CD8-positive, alpha-beta memory T cell (primary cell): ENCODE measurements at regions not wholly inside any gene's neighbourhood (a gene's known extent, or its start where the extent isn't known, plus 50 kb on each side); places are given as distances from the start of the nearest gene placed in this dataset.
"Not testable (repeated sequence)": the region's sequence is repeated elsewhere in the genome, so short reads cannot be mapped to it uniquely, and the experiment has no call there.

Experiments
- CTCF ChIA-PET: fragments of 350-600 bp; sonication (Branson Sonifier 250); formaldehyde crosslinking; loops from one replicate; lab custom pipeline; 2021; ENCODE audit warnings: antibody characterized with exemption; lab: Charles Lee
- POLR2A ChIA-PET: fragments of 350-600 bp; sonication (Branson Sonifier 250); formaldehyde crosslinking; loops from one replicate; lab custom pipeline; 2021; ENCODE audit warnings: antibody characterized with exemption; lab: Charles Lee
- DNase-seq, 5 donors: peaks; one replicate each; pipeline versions ENCODE4 v3.0.0 to v3.0.0-alpha.2; 2020 to 2022; ENCODE audit warnings: mixed read lengths in 1 of 5
- H3K27ac ChIP-seq: one replicate; pipeline ENCODE4 v1.7.0; 2013; ENCODE audit warnings: low read depth, mild to moderate bottlenecking, low read length, moderate library complexity
- H3K27me3 ChIP-seq: 2 replicates; pipeline ENCODE4 v1.7.0; 2013; ENCODE audit warnings: low read length, mild to moderate bottlenecking; ENCODE audit not compliant: insufficient read depth, poor library complexity, severe bottlenecking
- H3K36me3 ChIP-seq: 2 replicates; pipeline ENCODE4 v1.7.0; 2013; ENCODE audit warnings: mild to moderate bottlenecking, low read length, moderate library complexity; ENCODE audit not compliant: insufficient read depth
- H3K4me1 ChIP-seq: 2 replicates; pipeline ENCODE4 v1.7.0; 2013; ENCODE audit warnings: mild to moderate bottlenecking, low read length, moderate library complexity; ENCODE audit not compliant: insufficient read depth
- H3K4me3 ChIP-seq: 2 replicates; pipeline ENCODE4 v1.7.0; 2013; ENCODE audit warnings: mild to moderate bottlenecking, low read length
- H3K9me3 ChIP-seq: 2 replicates; pipeline ENCODE4 v1.7.0; 2013; ENCODE audit warnings: mild to moderate bottlenecking, low read length
- H3K27ac Mint-ChIP-seq, 8 donors: one replicate each; pipeline ENCODE4 v1.8.0; 2020 to 2021; ENCODE audit warnings: mixed read lengths in 8 of 8, mild to moderate bottlenecking in 6 of 8, inconsistent platforms in 3 of 8, moderate library complexity in 3 of 8
- H3K27me3 Mint-ChIP-seq, 2 donors: one replicate each; pipeline ENCODE4 v1.8.0; 2020 to 2021; ENCODE audit warnings: mixed read lengths in 2 of 2, mild to moderate bottlenecking in 1 of 2, moderate library complexity in 1 of 2
- H3K36me3 Mint-ChIP-seq, 3 donors: one replicate each; pipeline ENCODE4 v1.8.0; 2020 to 2021; ENCODE audit warnings: mixed read lengths in 3 of 3, inconsistent platforms in 1 of 3, mild to moderate bottlenecking in 1 of 3
- H3K4me1 Mint-ChIP-seq, 3 donors: one replicate each; pipeline ENCODE4 v1.8.0; 2020 to 2021; ENCODE audit warnings: mixed read lengths in 3 of 3, inconsistent platforms in 1 of 3, mild to moderate bottlenecking in 1 of 3
- H3K4me3 Mint-ChIP-seq, 7 donors: one replicate each; pipeline ENCODE4 v1.8.0; 2020 to 2021; ENCODE audit warnings: mixed read lengths in 7 of 7, mild to moderate bottlenecking in 6 of 7, moderate library complexity in 4 of 7, inconsistent platforms in 2 of 7
- H3K9me3 Mint-ChIP-seq, 5 donors: one replicate each; pipeline ENCODE4 v1.8.0; 2020 to 2022; ENCODE audit warnings: mixed read lengths in 5 of 5, mild to moderate bottlenecking in 3 of 5, moderate library complexity in 2 of 5, inconsistent platforms in 1 of 5

- no peak for DNase-seq
- POLR2A ChIA-PET, result no interaction called here
- Histone ChIP-seq H3K9me3 (no peaks in the 10 kb centered on the region), H3K36me3 (no peaks in the 10 kb centered on the region), H3K4me3 (no peak overlapping the region), H3K27ac (no peak overlapping the region), H3K27me3 (no peaks in the 10 kb centered on the region), H3K4me1 (no peaks in the 10 kb centered on the region)
- no peaks in the 10 kb centered on the region for H3K4me1 Mint-ChIP-seq
- H3K36me3 Mint-ChIP-seq, result no peaks in the 10 kb centered on the region
- H3K4me3 Mint-ChIP-seq, result no peak overlapping the region
- peaks cover 8 to 24% of the 10 kb centered on the region in 2 donors for H3K27me3 Mint-ChIP-seq
- H3K27ac Mint-ChIP-seq, result no peak overlapping the region
- CTCF ChIA-PET, result no interaction called here
- H3K9me3 Mint-ChIP-seq, result no peaks in the 10 kb centered on the region
These were observed 130.8 kb upstream of the HEY2 start for GRCh38 chr6:125618629-125619028.

GRCh38 chr6:125623085-125623484 is 126.3 kb upstream of the HEY2 start:
- POLR2A ChIA-PET, result no interaction called here
- CTCF ChIA-PET, result interaction anchor here (1.5 kb wide), 1 partner anchor 10 kb away, joined by 4 read pairs; no protein-coding TSS in a partner anchor
- H3K4me3 Mint-ChIP-seq, result no peak overlapping the region
- Histone ChIP-seq H3K9me3 (no peaks in the 10 kb centered on the region), H3K36me3 (no peaks in the 10 kb centered on the region), H3K27me3 (no peaks in the 10 kb centered on the region), H3K4me3 (no peak overlapping the region), H3K27ac (no peak overlapping the region), H3K4me1 (no peaks in the 10 kb centered on the region)
- H3K27me3 Mint-ChIP-seq, result peaks cover 6% of the 10 kb centered on the region in 2 donors
- H3K4me1 Mint-ChIP-seq, result no peaks in the 10 kb centered on the region
- no peak overlapping the region for H3K27ac Mint-ChIP-seq
- no peaks in the 10 kb centered on the region for H3K36me3 Mint-ChIP-seq
- DNase-seq, result no peak
- H3K9me3 Mint-ChIP-seq, result peaks cover 0 to 2% (median 0%) of the 10 kb centered on the region in 5 donors

DNA sequence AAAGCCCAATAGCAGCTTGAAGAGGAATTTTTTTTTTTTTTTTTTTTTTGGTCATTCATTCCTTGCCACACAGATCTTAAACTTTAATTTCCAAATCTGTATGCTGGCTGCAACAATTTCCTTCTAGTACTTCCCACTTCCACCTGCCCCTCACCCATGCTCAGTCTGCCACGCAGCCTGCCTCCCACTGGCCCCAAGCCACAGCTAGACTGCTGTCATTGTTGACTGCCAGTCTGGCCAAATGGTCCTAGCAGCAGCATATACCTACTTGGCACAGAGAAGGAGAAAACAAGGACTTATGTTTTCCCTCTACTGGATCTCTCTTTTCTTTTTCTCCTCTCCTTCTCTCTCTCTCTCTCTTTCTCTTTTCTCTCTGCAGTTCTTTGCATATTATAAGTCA is 118.3 kb upstream of the HEY2 start:
- H3K4me3 Mint-ChIP-seq, result no peak overlapping the region
- CTCF ChIA-PET, result interaction anchor here (1.1 kb wide), 1 partner anchor 8 kb away, joined by 3 read pairs; no protein-coding TSS in a partner anchor

GRCh38 chr6:125636011-125636410 is 113.4 kb upstream of the HEY2 start:
- H3K9me3 Mint-ChIP-seq, H3K27ac Mint-ChIP-seq, H3K4me3 Mint-ChIP-seq, CTCF ChIA-PET, H3K27me3 ChIP-seq, H3K4me1 ChIP-seq, H3K36me3 ChIP-seq, H3K9me3 ChIP-seq, H3K27me3 Mint-ChIP-seq, POLR2A ChIA-PET, H3K4me1 Mint-ChIP-seq, H3K36me3 Mint-ChIP-seq, H3K4me3 ChIP-seq, DNase-seq, H3K27ac ChIP-seq: not testable (repeated sequence)

More for the DNA sequence above, 118.3 kb upstream of the HEY2 start:
- no peak for DNase-seq
- Mint-ChIP-seq H3K9me3 (no peaks in the 10 kb centered on the region), H3K36me3 (no peaks in the 10 kb centered on the region), H3K4me1 (no peaks in the 10 kb centered on the region), H3K27me3 (peaks cover 0 to 7% of the 10 kb centered on the region in 2 donors), H3K27ac (peak overlapping the region in 1 of 8 donors; percentile 25)
- no peaks in the 10 kb centered on the region for H3K36me3 ChIP-seq
- no peak overlapping the region for H3K27ac ChIP-seq
- H3K4me3 ChIP-seq, result no peak overlapping the region
- POLR2A ChIA-PET, result no interaction called here
- H3K4me1 ChIP-seq, result no peaks in the 10 kb centered on the region
- H3K27me3 ChIP-seq, result no peaks in the 10 kb centered on the region
- H3K9me3 ChIP-seq, result no peaks in the 10 kb centered on the region

- H3K36me3 Mint-ChIP-seq, result no peaks in the 10 kb centered on the region
- no peak overlapping the region for H3K27ac Mint-ChIP-seq
- no peak overlapping the region for H3K4me3 ChIP-seq
- peaks cover 6 to 8% of the 10 kb centered on the region in 2 donors for H3K27me3 Mint-ChIP-seq
- H3K4me3 Mint-ChIP-seq, result no peak overlapping the region
- H3K27ac ChIP-seq, result no peak overlapping the region
- POLR2A ChIA-PET, result no interaction called here
- H3K36me3 ChIP-seq, result no peaks in the 10 kb centered on the region
- no peaks in the 10 kb centered on the region for H3K4me1 ChIP-seq
- DNase-seq, result no peak
- CTCF ChIA-PET, result no interaction called here
- no peaks in the 10 kb centered on the region for H3K4me1 Mint-ChIP-seq
- no peaks in the 10 kb centered on the region for H3K27me3 ChIP-seq
- no peaks in the 10 kb centered on the region for H3K9me3 Mint-ChIP-seq
- no peaks in the 10 kb centered on the region for H3K9me3 ChIP-seq
These were observed 112.8 kb upstream of the HEY2 start for GRCh38 chr6:125636671-125637070.

- DNase-seq, result no peak
- Histone ChIP-seq H3K27ac (no peak overlapping the region), H3K9me3 (no peaks in the 10 kb centered on the region), H3K4me1 (no peaks in the 10 kb centered on the region), H3K27me3 (no peaks in the 10 kb centered on the region), H3K4me3 (no peak overlapping the region), H3K36me3 (no peaks in the 10 kb centered on the region)
- Mint-ChIP-seq H3K27ac (no peak overlapping the region), H3K9me3 (no peaks in the 10 kb centered on the region), H3K4me1 (no peaks in the 10 kb centered on the region), H3K27me3 (peaks cover 8% of the 10 kb centered on the region in 2 donors), H3K36me3 (no peaks in the 10 kb centered on the region), H3K4me3 (no peak overlapping the region)
- POLR2A ChIA-PET, result no interaction called here
- CTCF ChIA-PET, result no interaction called here
These were observed 112.2 kb upstream of the HEY2 start for GRCh38 chr6:125637207-125637606.

- Histone ChIP-seq H3K9me3 (no peaks in the 10 kb centered on the region), H3K4me3 (no peak overlapping the region), H3K4me1 (no peaks in the 10 kb centered on the region), H3K36me3 (no peaks in the 10 kb centered on the region), H3K27me3 (no peaks in the 10 kb centered on the region), H3K27ac (no peak overlapping the region)
- Mint-ChIP-seq H3K27ac (no peak overlapping the region), H3K4me1 (no peaks in the 10 kb centered on the region), H3K4me3 (no peak overlapping the region), H3K36me3 (no peaks in the 10 kb centered on the region), H3K27me3 (peaks cover 4 to 8% of the 10 kb centered on the region in 2 donors), H3K9me3 (no peaks in the 10 kb centered on the region)
- CTCF ChIA-PET, result interaction anchor here (1.0 kb wide), 1 partner anchor 9 kb away, joined by 3 read pairs; no protein-coding TSS in a partner anchor
- no peak for DNase-seq
- POLR2A ChIA-PET, result no interaction called here
These were observed 109.9 kb upstream of the HEY2 start for GRCh38 chr6:125639466-125640020.

DNA sequence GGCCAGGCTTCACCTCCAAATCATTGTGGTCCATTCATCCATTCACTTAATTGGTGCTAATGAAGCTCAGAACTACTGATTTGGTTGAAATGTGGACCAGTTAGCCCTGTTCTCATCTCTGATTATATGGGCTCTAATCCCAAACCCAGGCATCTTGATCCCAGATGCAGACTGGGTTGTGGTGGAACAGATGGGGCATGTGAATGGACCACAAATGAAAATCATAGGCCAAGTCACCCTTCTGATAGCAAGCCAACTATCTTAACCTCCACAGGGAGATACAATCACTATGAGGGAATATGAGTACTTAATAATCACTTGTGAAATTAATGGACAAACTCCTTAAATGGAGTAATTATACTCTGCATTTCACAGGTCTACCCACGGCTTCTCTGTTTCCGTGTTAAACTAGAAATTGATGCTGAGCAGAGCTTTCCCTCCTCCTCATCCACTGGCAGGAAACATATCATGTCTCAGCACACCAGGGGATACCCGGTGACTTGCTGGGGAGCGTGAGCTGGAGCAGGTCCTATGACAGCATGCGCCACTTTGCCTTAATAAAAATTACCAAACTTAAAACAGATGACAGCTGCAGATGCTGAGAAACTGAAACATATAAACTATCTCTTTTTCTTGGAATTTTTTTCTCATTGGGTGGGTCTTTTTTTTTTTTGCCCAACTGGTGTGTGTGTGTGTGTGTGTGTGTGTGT is 108.8 kb upstream of the HEY2 start:
- no peaks in the 10 kb centered on the region for H3K4me1 ChIP-seq
- H3K27me3 Mint-ChIP-seq, result peaks cover 4 to 8% of the 10 kb centered on the region in 2 donors
- H3K9me3 ChIP-seq, result no peaks in the 10 kb centered on the region
- no peaks in the 10 kb centered on the region for H3K9me3 Mint-ChIP-seq
- DNase-seq, result no peak
- CTCF ChIA-PET, result no interaction called here
- no peaks in the 10 kb centered on the region for H3K4me1 Mint-ChIP-seq
- POLR2A ChIA-PET, result no interaction called here
- H3K27me3 ChIP-seq, result no peaks in the 10 kb centered on the region
- H3K27ac ChIP-seq, result no peak overlapping the region
- no peaks in the 10 kb centered on the region for H3K36me3 ChIP-seq
- H3K36me3 Mint-ChIP-seq, result no peaks in the 10 kb centered on the region
- no peak overlapping the region for H3K4me3 Mint-ChIP-seq
- H3K27ac Mint-ChIP-seq, result peak overlapping the region in 1 of 8 donors; percentile 7
- H3K4me3 ChIP-seq, result no peak overlapping the region
